PC-3 (cell line): ENCODE measurements at regions not wholly inside any gene's neighbourhood (a gene's known extent, or its start where the extent isn't known, plus 50 kb on each side); places are given as distances from the start of the nearest gene placed in this dataset.

Source experiments
- ATAC-seq: fragments of 200-7000 bp; cut with Tn5 transposase; 2 replicates; pipeline ENCODE4 v1.9.1; 2020; ENCODE audit warnings: mild to moderate bottlenecking, moderate library complexity
- BruUV-seq: library from RNA; stranded (reverse); fragments of 400-500 nt; replicated peaks from 2 replicates; lab custom pipeline; 2021; lab: Mats Ljungman, UMichigan
- CTCF ChIA-PET: fragments of 300-600 bp; sonication (Branson Sonifier 250); formaldehyde crosslinking; loops from one replicate; lab custom pipeline; 2022; ENCODE audit warnings: antibody characterized with exemption; lab: Charles Lee
- POLR2A ChIA-PET: fragments of 300-600 bp; sonication (Branson Sonifier 250); formaldehyde crosslinking; loops from one replicate; lab custom pipeline; 2022; ENCODE audit warnings: antibody characterized with exemption; ENCODE audit not compliant: unreplicated experiment; lab: Charles Lee
- DNase-seq: peaks from one replicate; pipeline ENCODE4 v3.0.0-alpha.2; 2015
- H2AFZ ChIP-seq: fragments of 300-600 bp; sonication (generic); 2 replicates; pipeline ENCODE4 v1.6.0; 2016; ENCODE audit warnings: antibody characterized with exemption, low read length
- H3F3A ChIP-seq: fragments of 300-600 bp; sonication (generic); one replicate; pipeline ENCODE4 v1.6.0; 2017; ENCODE audit warnings: antibody characterized with exemption, low read length, control low read depth, mild to moderate bottlenecking; ENCODE audit not compliant: unreplicated experiment
- H3K27ac ChIP-seq: fragments of 300-600 bp; sonication (generic); 2 replicates; pipeline ENCODE4 v1.5.1; 2016; ENCODE audit warnings: mild to moderate bottlenecking, low read length
- H3K27me3 ChIP-seq: fragments of 300-600 bp; sonication (generic); 2 replicates; pipeline ENCODE4 v1.6.1; 2016; ENCODE audit warnings: low read length, mixed read lengths
- H3K36me3 ChIP-seq: fragments of 300-600 bp; sonication (generic); 2 replicates; pipeline ENCODE4 v1.6.1; 2016; ENCODE audit warnings: low read depth, mixed run types, low read length, mixed read lengths
- H3K4me1 ChIP-seq: fragments of 300-600 bp; sonication (generic); 2 replicates; pipeline ENCODE4 v1.5.1; 2016; ENCODE audit warnings: low read length; ENCODE audit not compliant: insufficient read depth
- H3K4me2 ChIP-seq: fragments of 300-600 bp; sonication (generic); 2 replicates; pipeline ENCODE4 v1.6.0; 2016; ENCODE audit warnings: low read length
- H3K4me3 ChIP-seq: fragments of 300-600 bp; sonication (generic); 2 replicates; pipeline ENCODE4 v1.5.1; 2016; ENCODE audit warnings: mild to moderate bottlenecking, low read length, mixed read lengths
- H3K79me2 ChIP-seq: fragments of 300-600 bp; sonication (generic); 2 replicates; pipeline ENCODE4 v1.6.1; 2017; ENCODE audit warnings: low read length, mixed read lengths
- H3K9ac ChIP-seq: fragments of 300-600 bp; sonication (generic); 2 replicates; pipeline ENCODE4 v1.6.0; 2016; ENCODE audit warnings: mild to moderate bottlenecking, low read length
- H3K9me2 ChIP-seq: fragments of 300-600 bp; sonication (generic); replicated peaks from 2 replicates; pipeline ENCODE4 v1.6.1; 2016; ENCODE audit warnings: mixed run types, low read length, mixed read lengths
- H3K9me3 ChIP-seq: fragments of 300-600 bp; sonication (generic); 2 replicates; pipeline ENCODE4 v1.6.1; 2016; ENCODE audit warnings: low read length, mixed read lengths
- H4K20me1 ChIP-seq: fragments of 300-600 bp; sonication (generic); 2 replicates; pipeline ENCODE4 v1.6.1; 2016; ENCODE audit warnings: low read length, mixed read lengths
- CTCF ChIP-seq: fragments of 300-600 bp; sonication (generic); conservative IDR thresholded peaks from 2 replicates; pipeline ENCODE4 v1.5.1; 2017; ENCODE audit warnings: antibody characterized with exemption, low read depth, mild to moderate bottlenecking, low read length
- EZH2 ChIP-seq: fragments of 300-600 bp; sonication (generic); IDR thresholded peaks from one replicate; pipeline ENCODE4 v1.6.1; 2017; ENCODE audit warnings: antibody characterized with exemption, mild to moderate bottlenecking, low read length; ENCODE audit not compliant: unreplicated experiment
- EZH2phosphoT487 ChIP-seq: fragments of 300-600 bp; sonication (generic); IDR thresholded peaks from 2 replicates; pipeline ENCODE4 v1.6.1; 2018; ENCODE audit warnings: mild to moderate bottlenecking, antibody characterized with exemption, low read length, borderline replicate concordance
- intact Hi-C: fragments of 100-400 bp; cut with micrococcal nuclease; formaldehyde crosslinking; loops from 2 replicates; pipeline ENCODE4 v1.9.0; 2023

GRCh38 chr18:47334966-47335365 lies 83.5 kb upstream of the SKOR2 start:
- Histone ChIP-seq H3K9ac (no peak overlapping the region), H3K4me3 (no peak overlapping the region), H3K9me3 (no peaks in the 10 kb centered on the region), H3K36me3 (no peaks in the 10 kb centered on the region), H4K20me1 (no peaks in the 10 kb centered on the region), H3F3A (no peaks in the 10 kb centered on the region), H3K9me2 (no peaks in the 10 kb centered on the region), H3K4me1 (no peaks in the 10 kb centered on the region), H3K4me2 (no peak overlapping the region), H3K79me2 (no peaks in the 10 kb centered on the region), H3K27me3 (0 out of 2 replicates have a peak, but pooled peaks cover 3% of the 10 kb centered on the region), H3K27ac (no peak overlapping the region), H2AFZ (no peak overlapping the region)
- ChIA-PET CTCF (no interaction called here), POLR2A (no interaction called here)
- no peak for TF ChIP-seq EZH2
- TF ChIP-seq EZH2phosphoT487, result no peak
- TF ChIP-seq CTCF, result no peak
- no peak for ATAC-seq
- BruUV-seq, result no TSS peak
- DNase-seq, result no peak
- intact Hi-C loops, result no loop called here

- no peak for DNase-seq
- H4K20me1 ChIP-seq, result no peaks in the 10 kb centered on the region
- H3K79me2 ChIP-seq, result no peaks in the 10 kb centered on the region
- CTCF ChIA-PET, result no interaction called here
- H3K9ac ChIP-seq, result no peak overlapping the region
- no peak overlapping the region for H3K4me3 ChIP-seq
- H3K27ac ChIP-seq, result no peak overlapping the region
- ATAC-seq, result no peak
- POLR2A ChIA-PET, result no interaction called here
- H3K36me3 ChIP-seq, result no peaks in the 10 kb centered on the region
- H3K9me3 ChIP-seq, result no peaks in the 10 kb centered on the region
- H2AFZ ChIP-seq, result no peak overlapping the region
- intact Hi-C loops, result no loop called here
- no peak overlapping the region for H3K4me2 ChIP-seq
- no peaks in the 10 kb centered on the region for H3K9me2 ChIP-seq
- no TSS peak for BruUV-seq
- H3K4me1 ChIP-seq, result no peaks in the 10 kb centered on the region
- 0 out of 2 replicates have a peak, but pooled peaks cover 3% of the 10 kb centered on the region for H3K27me3 ChIP-seq
- H3F3A ChIP-seq, result no peaks in the 10 kb centered on the region
- TF ChIP-seq EZH2 (no peak), CTCF (no peak)
These were observed 82.6 kb upstream of the SKOR2 start for GRCh38 chr18:47333926-47334635.

GRCh38 chr18:47331641-47332040 lies 80.2 kb upstream of the SKOR2 start:
- CTCF ChIA-PET, result no interaction called here
- H3K79me2 ChIP-seq, result no peaks in the 10 kb centered on the region

More at GRCh38 chr18:47331641-47332040, 80.2 kb upstream of the SKOR2 start:
- H4K20me1 ChIP-seq, result no peaks in the 10 kb centered on the region
- H2AFZ ChIP-seq, result no peak overlapping the region
- DNase-seq (no peak), ATAC-seq (no peak)
- no peak overlapping the region for H3K4me3 ChIP-seq
- no peak overlapping the region for H3K9ac ChIP-seq
- no TSS peak for BruUV-seq
- H3K27me3 ChIP-seq, result 0 out of 2 replicates have a peak, but pooled peaks cover 3% of the 10 kb centered on the region
- H3K27ac ChIP-seq, result no peak overlapping the region
- H3K36me3 ChIP-seq, result no peaks in the 10 kb centered on the region
- POLR2A ChIA-PET, result no interaction called here
- H3K4me1 ChIP-seq, result no peaks in the 10 kb centered on the region
- H3K4me2 ChIP-seq, result no peak overlapping the region
- H3K9me2 ChIP-seq, result no peaks in the 10 kb centered on the region
- intact Hi-C loops, result no loop called here
- no peaks in the 10 kb centered on the region for H3F3A ChIP-seq
- TF ChIP-seq EZH2phosphoT487 (no peak), CTCF (no peak), EZH2 (no peak)
- no peaks in the 10 kb centered on the region for H3K9me3 ChIP-seq
